Caki2 (cell line): ENCODE measurements at regions not wholly inside any gene's neighbourhood (a gene's known extent, or its start where the extent isn't known, plus 50 kb on each side); places are given as distances from the start of the nearest gene placed in this dataset.

Source experiments
- DNase-seq: peaks from one replicate; pipeline ENCODE4 v3.0.0-alpha.2; 2015; ENCODE audit warnings: low read depth
- in situ Hi-C: cut with HindIII; loops from 2 replicates; pipeline ENCODE4 v1.10.0; 2016; ENCODE audit warnings: low sequenced_read_pairs, low pct_unique_long_range_greater_than_20kb, mixed read lengths

- in situ Hi-C loops = loop anchor here (25.0 kb wide), 1 partner anchor 428 kb away; no protein-coding TSS in a partner anchor
- DNase-seq = no peak
These were observed 222.8 kb downstream of the ADAMTS9 start for GRCh38 chr3:64464955-64465354.

- no peak for DNase-seq
- in situ Hi-C loops = loop anchor here (25.0 kb wide), 1 partner anchor 427 kb away; no protein-coding TSS in a partner anchor
These were observed 223.8 kb downstream of the ADAMTS9 start for GRCh38 chr3:64463981-64464380.

GRCh38 chr3:64462203-64462602, 225.6 kb downstream of the ADAMTS9 start:
- in situ Hi-C loops = loop anchor here (25.0 kb wide), 1 partner anchor 425 kb away; no protein-coding TSS in a partner anchor
- no peak for DNase-seq

DNA sequence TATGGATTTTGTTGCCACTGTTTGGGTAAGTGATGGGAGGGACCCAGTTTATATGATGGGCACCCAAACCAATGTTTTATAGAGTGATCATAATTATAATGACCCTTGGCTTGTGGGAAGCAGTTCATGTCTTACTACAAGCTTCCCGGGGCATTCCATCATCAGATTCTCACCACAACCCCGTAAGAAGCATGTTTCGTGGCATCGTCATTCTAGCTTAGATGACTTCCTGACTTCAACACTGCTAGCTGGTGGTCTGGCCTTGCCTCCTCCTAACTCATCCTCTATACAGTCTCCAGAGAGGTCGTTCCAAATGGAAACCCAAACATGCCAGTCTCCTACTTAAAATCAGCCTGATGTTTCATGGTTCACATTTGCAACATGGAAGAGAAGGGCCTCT, 226.9 kb downstream of the ADAMTS9 start:
- in situ Hi-C loops = loop anchor here (25.0 kb wide), 1 partner anchor 424 kb away; no protein-coding TSS in a partner anchor
- DNase-seq = no peak

- in situ Hi-C loops = loop anchor here (25.0 kb wide), 1 partner anchor 423 kb away; no protein-coding TSS in a partner anchor
- no peak for DNase-seq
These were observed 227.6 kb downstream of the ADAMTS9 start for GRCh38 chr3:64460141-64460730.

GRCh38 chr3:64459711-64460110, 228.1 kb downstream of the ADAMTS9 start:
- in situ Hi-C loops = loop anchor here (25.0 kb wide), 1 partner anchor 422 kb away; no protein-coding TSS in a partner anchor
- no peak for DNase-seq

DNA sequence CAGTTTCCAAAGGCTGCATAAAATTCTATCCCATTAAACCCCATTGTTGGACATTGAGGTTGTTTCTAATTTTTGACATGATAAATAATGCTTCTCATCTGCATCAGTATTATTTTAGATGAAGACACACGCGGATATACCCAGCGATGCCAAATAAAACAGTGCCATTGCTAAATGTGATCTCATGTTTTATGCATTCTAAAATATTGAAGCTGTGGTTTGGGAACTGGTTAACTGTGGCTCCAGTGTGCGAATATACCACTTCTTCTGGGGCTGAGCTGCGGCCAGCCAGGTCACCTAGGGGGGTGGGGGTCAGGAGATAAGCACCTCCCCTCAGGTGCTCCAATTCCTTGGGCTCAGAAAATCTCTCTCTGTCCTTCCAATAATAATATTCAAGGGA, 230.0 kb downstream of the ADAMTS9 start:
- in situ Hi-C loops = loop anchor here (25.0 kb wide), 1 partner anchor 421 kb away; no protein-coding TSS in a partner anchor
- no peak for DNase-seq

DNA sequence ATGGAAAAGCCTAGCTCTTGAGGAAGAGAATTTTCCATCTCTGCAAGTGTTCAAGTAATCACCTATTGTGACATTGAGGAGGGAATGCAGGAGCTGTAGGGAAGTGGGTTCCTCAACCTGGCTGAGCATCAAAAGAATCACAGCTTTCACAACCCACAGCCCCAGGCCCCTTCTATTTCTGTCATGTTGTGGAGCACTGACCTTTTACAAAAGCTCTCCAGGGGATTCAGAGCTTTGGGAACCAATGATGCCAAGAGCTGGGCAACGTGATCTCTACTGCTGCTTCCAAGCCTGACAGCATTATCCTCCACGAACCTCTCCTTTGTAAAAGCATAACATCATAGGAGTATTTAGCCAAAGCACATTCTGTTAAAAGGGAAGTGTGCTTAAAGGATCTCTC, 231.1 kb downstream of the ADAMTS9 start:
- in situ Hi-C loops = loop anchor here (25.0 kb wide), 1 partner anchor 419 kb away; no protein-coding TSS in a partner anchor
- no peak for DNase-seq

DNA sequence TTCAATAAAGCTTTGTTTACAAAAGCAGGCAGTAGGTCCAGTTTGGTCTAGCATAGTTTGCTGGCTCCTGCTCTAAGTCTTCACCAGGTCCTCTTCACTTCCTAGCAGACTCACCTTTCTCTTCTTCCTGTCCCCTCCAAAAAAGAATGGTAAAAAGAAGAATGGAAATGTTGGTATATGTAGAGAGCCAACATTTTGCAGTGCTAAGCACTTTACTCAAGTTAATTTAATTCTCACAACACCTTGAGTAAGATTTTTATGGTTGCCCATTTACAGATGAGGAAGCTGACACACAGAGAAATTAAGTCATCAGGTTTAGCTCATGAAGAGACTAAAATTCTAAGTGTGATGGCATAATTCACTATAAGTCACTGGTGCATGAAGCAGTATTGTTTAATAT, 230.1 kb upstream of the PRICKLE2 start:
- in situ Hi-C loops = loop anchor here (25.0 kb wide), 1 partner anchor 418 kb away; no protein-coding TSS in a partner anchor
- DNase-seq = no peak

DNA sequence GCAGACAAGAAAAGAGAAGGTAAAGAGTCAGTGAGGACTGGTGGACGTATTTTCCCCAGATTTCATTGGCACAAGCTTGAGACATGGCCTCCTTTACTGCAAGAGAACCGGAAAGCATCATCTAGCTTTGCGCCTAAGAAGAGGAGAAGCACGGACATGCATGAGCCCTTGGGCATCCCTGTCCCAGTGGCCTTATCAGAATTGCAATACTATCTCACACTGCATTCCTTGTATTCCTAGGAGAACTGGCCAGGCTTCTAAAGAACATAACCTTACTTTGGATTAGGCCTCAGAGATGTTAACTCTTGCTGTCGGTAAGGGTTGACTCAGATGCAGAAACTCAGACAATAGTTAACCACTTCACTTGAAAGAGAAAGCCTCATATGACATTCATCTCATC, 229.5 kb upstream of the PRICKLE2 start:
- no peak for DNase-seq
- in situ Hi-C loops = loop anchor here (25.0 kb wide), 1 partner anchor 417 kb away; no protein-coding TSS in a partner anchor

DNA sequence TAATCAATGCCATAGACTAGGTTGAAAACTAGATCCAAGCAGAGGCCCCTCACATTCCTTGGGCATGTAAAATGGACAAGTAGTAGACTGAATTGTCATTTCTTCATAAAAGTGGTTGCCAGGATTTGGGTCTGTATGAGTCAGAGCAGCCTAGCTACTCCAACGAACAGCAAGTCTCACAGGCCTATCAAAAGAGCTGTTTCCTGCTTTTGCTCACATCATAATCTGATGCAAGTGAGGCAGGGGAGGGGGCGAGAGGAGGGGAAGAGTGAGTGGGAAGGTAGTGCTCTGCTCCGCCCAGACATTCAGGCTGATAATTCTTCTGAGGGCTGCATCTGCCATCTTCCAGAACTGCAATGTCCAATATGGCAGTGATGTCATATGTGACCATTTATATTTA, 228.9 kb upstream of the PRICKLE2 start:
- no peak for DNase-seq
- in situ Hi-C loops = loop anchor here (25.0 kb wide), 1 partner anchor 417 kb away; no protein-coding TSS in a partner anchor

DNA sequence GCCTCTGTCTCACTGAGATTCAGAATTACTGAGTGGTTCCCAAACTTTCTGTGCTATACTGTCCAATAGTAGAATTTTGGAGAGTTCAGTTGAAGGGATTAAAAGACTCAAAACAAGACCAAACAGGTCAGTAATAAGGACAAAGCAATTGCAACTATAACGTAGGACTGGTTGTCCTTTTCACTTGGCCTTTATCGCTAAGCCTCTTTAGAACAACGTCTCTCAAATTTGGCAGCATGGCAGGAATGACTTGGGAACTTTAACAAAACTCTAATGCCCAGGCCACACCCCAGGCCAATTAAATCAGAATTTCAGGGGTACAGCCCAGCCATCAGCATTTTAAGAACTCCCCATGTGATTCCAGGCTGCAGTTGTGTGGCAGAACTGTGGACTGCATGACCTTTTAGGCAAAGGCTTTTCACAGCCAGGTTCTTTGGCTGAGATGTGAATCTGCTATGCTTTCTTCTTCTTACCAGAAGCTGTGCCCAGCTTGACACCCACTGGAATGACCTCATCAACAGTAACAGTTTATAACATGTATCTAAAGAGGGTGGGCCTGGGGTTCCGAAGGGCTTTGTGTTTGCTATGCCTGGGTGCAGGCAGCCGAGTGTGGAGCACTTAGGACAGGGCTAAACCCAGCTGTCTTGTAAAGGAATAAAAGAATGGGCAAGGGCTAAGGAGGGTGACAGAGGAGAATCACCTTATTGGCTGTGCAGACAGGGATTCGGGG, 226.2 kb upstream of the PRICKLE2 start:
- no peak for DNase-seq
- in situ Hi-C loops = loop anchor here (25.0 kb wide), 1 partner anchor 414 kb away; no protein-coding TSS in a partner anchor

GRCh38 chr3:64450396-64450956, 225.2 kb upstream of the PRICKLE2 start:
- DNase-seq = no peak
- in situ Hi-C loops = loop anchor here (25.0 kb wide), 1 partner anchor 413 kb away; no protein-coding TSS in a partner anchor

DNA sequence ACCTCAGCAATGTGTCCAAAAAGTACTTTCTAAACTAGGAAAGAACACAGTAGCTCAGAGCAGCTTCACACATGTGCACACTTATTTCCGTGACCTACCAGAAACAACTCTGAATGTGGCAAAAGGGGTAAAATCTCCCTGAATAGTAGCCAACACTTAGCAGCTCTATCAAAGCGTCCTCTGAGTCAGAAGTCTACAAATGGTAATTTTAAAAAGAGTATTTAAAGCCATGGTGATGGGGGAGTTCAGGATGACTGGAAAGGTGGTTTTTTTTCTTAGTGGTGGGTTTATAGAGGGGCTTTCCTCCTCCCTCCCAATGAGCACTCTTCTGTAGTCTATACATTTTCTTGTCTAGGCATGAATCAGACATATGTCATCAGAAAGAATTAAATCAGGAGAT, 223.8 kb upstream of the PRICKLE2 start:
- in situ Hi-C loops = no loop called here
- DNase-seq = no peak

GRCh38 chr3:64445944-64446300, 220.7 kb upstream of the PRICKLE2 start:
- in situ Hi-C loops = no loop called here
- DNase-seq = no peak

DNA sequence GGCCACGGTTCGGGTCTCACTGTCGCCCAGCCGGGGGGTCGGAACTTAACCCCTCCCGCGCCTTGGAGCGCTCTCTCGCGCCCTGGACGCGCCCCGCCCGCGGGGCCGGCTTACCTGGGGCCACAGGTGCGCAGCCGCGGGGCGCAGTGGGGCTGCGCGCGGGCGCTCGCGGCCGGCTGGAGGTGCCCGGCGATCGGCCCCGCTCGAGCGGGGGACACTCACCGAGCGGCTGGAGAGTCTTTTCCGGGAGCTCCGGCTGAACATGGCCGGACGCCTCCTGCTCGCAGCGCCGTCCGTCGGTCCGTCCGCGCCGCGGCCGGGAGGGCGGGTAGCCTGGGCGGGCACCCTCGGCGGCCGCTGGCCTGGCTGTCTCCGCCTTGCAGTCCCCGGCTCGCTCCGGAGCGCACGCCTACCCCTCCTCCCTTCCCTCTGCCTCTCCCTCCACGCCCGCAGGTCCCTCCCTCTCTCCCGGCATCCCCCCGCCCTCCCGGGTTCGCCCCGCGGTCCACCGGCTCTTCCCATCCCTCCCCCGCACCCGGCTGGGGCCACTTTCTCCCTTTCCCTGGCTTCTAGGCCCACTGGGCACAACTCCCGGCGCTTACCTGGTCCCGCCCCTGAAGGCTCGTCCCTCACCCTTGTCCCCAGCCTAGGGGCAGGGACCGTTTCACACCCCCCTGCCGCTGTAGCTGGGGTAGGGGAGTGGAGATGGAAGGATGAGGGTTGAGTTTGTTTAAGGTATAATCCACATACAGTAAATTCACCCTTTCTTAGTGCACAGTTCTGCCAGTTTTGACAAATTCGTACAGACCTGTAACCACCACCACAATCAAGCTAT, 220.1 kb upstream of the PRICKLE2 start:
- in situ Hi-C loops = no loop called here
- DNase-seq = peak; percentile 46

GRCh38 chr3:64444490-64445108, 219.3 kb upstream of the PRICKLE2 start:
- no peak for DNase-seq
- in situ Hi-C loops = no loop called here
